22Rv1 (cell line): ENCODE measurements at regions not wholly inside any gene's neighbourhood (a gene's known extent, or its start where the extent isn't known, plus 50 kb on each side); places are given as distances from the start of the nearest gene placed in this dataset.

Source experiments
- ZFX ChIP-seq: fragments of 450-650 bp; IDR thresholded peaks from 2 replicates; pipeline ENCODE4 v1.6.1; 2017; ENCODE audit warnings: antibody characterized with exemption, borderline replicate concordance
- TF ChIP-seq, protein P1 (sequence below): fragments of 450-650 bp; IDR thresholded peaks from 2 replicates; pipeline ENCODE4 v1.5.1; 2017; ENCODE audit warnings: mild to moderate bottlenecking

GRCh38 chr21:17081193-17081592, 431.6 kb upstream of the CXADR start:
- TF ChIP-seq, protein P1, sequence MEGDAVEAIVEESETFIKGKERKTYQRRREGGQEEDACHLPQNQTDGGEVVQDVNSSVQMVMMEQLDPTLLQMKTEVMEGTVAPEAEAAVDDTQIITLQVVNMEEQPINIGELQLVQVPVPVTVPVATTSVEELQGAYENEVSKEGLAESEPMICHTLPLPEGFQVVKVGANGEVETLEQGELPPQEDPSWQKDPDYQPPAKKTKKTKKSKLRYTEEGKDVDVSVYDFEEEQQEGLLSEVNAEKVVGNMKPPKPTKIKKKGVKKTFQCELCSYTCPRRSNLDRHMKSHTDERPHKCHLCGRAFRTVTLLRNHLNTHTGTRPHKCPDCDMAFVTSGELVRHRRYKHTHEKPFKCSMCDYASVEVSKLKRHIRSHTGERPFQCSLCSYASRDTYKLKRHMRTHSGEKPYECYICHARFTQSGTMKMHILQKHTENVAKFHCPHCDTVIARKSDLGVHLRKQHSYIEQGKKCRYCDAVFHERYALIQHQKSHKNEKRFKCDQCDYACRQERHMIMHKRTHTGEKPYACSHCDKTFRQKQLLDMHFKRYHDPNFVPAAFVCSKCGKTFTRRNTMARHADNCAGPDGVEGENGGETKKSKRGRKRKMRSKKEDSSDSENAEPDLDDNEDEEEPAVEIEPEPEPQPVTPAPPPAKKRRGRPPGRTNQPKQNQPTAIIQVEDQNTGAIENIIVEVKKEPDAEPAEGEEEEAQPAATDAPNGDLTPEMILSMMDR: no peak
- no peak for TF ChIP-seq ZFX
